Right lobe of liver (tissue), 6 donors: ENCODE measurements at regions not wholly inside any gene's neighbourhood (a gene's known extent, or its start where the extent isn't known, plus 50 kb on each side); places are given as distances from the start of the nearest gene placed in this dataset.
"Not testable (repeated sequence)": the region's sequence is repeated elsewhere in the genome, so short reads cannot be mapped to it uniquely, and the experiment has no call there.

Experiments
- ATAC-seq, 4 donors: fragments of 200-7000 bp; cut with Tn5 transposase; one replicate each; pipeline ENCODE4 v1.9.1; 2020; ENCODE audit warnings: mild to moderate bottlenecking in 4 of 4, moderate library complexity in 4 of 4
- DNase-seq, 3 donors: peaks; one replicate each; pipeline ENCODE4 v3.0.0-alpha.2; 2020
- H3K27ac ChIP-seq, 3 donors: fragments of 200-600 bp; one replicate each; pipeline ENCODE4 v1.8.0; 2022
- H3K27me3 ChIP-seq, 2 donors: fragments of 200-600 bp; one replicate each; pipeline ENCODE4 v1.8.0; 2022
- H3K36me3 ChIP-seq, 4 donors: fragments of 200-600 bp; sonication (generic) in 1 of 4; one replicate each; pipeline versions ENCODE4 v1.5.1 to v1.8.0; 2017 to 2022; ENCODE audit warnings: control low read depth in 1 of 4
- H3K4me1 ChIP-seq, 4 donors: fragments of 200-600 bp; sonication (generic) in 1 of 4; one replicate each; pipeline versions ENCODE4 v1.5.1 to v1.8.0; 2017 to 2022; ENCODE audit warnings: control low read depth in 1 of 4
- H3K4me3 ChIP-seq, 3 donors: fragments of 200-600 bp; one replicate each; pipeline ENCODE4 v1.8.0; 2022
- H3K9me3 ChIP-seq, 4 donors: fragments of 200-600 bp; sonication (generic) in 1 of 4; one replicate each; pipeline versions ENCODE4 v1.5.1 to v1.8.0; 2017 to 2022; ENCODE audit warnings: control low read depth in 1 of 4
- POLR2A ChIP-seq: fragments of 450-650 bp; IDR thresholded peaks from one replicate; pipeline ENCODE4 v1.6.1; 2017; ENCODE audit warnings: antibody characterized with exemption, mild to moderate bottlenecking
- WGBS: methylation state at CpG from one replicate; pipeline ENCODE4 v1.1.6; 2018; ENCODE audit warnings: low coverage, low lambda C conversion rate; ENCODE audit not compliant: insufficient coverage; ENCODE audit errors: missing lambda C conversion rate; 5-methylcytosine and 5-hydroxymethylcytosine counted together
- intact Hi-C, 2 donors: fragments of 100-400 bp; cut with DNase I; formaldehyde crosslinking; loops; one replicate each; pipeline versions ENCODE4 v1.11.2 to v1.14.1; 2022
- TF ChIP-seq, protein P1 (sequence below), 4 donors: fragments of 200-600 bp in 3 of 4; fragments of 450-650 bp in 1 of 4; IDR thresholded peaks; one replicate each; pipeline versions ENCODE4 v1.5.1 to v1.8.0; 2016 to 2022; ENCODE audit warnings: antibody characterized with exemption in 4 of 4, mild to moderate bottlenecking in 2 of 4
- donor health status: DM: no; HTN: yes; CAD: no.
- donor health status: DM: no; HTN: no; CAD: no.
- donor health status: DM: no; HTN: no; CAD: no.
- donor health status: DM: no; HTN: yes; CAD: no.
- donor health status: DM: no; HTN: yes; CAD: no.

GRCh38 chr6:144408161-144408560, 123.0 kb downstream of the UTRN start:
- no peak for ATAC-seq

GRCh38 chr6:144410059-144410458, 124.9 kb downstream of the UTRN start:
- H3K4me1 ChIP-seq: no peaks in the 10 kb centered on the region
- DNase-seq (no peak), ATAC-seq (no peak)
- no peak for TF ChIP-seq POLR2A
- TF ChIP-seq, protein P1, sequence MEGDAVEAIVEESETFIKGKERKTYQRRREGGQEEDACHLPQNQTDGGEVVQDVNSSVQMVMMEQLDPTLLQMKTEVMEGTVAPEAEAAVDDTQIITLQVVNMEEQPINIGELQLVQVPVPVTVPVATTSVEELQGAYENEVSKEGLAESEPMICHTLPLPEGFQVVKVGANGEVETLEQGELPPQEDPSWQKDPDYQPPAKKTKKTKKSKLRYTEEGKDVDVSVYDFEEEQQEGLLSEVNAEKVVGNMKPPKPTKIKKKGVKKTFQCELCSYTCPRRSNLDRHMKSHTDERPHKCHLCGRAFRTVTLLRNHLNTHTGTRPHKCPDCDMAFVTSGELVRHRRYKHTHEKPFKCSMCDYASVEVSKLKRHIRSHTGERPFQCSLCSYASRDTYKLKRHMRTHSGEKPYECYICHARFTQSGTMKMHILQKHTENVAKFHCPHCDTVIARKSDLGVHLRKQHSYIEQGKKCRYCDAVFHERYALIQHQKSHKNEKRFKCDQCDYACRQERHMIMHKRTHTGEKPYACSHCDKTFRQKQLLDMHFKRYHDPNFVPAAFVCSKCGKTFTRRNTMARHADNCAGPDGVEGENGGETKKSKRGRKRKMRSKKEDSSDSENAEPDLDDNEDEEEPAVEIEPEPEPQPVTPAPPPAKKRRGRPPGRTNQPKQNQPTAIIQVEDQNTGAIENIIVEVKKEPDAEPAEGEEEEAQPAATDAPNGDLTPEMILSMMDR (IDR thresholded peaks at IDR 0.05): no peak
- H3K36me3 ChIP-seq: no peaks in the 10 kb centered on the region
- no peaks in the 10 kb centered on the region for H3K9me3 ChIP-seq
- intact Hi-C loops: no loop called here
- no peak overlapping the region for H3K27ac ChIP-seq
- no peak overlapping the region for H3K4me3 ChIP-seq
- no peaks in the 10 kb centered on the region for H3K27me3 ChIP-seq

More at GRCh38 chr6:144408161-144408560, 123.0 kb downstream of the UTRN start:
- Histone ChIP-seq H3K27ac (no peak overlapping the region), H3K4me1 (no peaks in the 10 kb centered on the region), H3K27me3 (no peaks in the 10 kb centered on the region), H3K36me3 (no peaks in the 10 kb centered on the region), H3K4me3 (no peak overlapping the region), H3K9me3 (no peaks in the 10 kb centered on the region)
- no peak for DNase-seq
- WGBS: 70% methylated on average over 4 of the region's 6 CpGs
- TF ChIP-seq, protein P1 (IDR thresholded peaks at IDR 0.05): no peak
- no peak for TF ChIP-seq POLR2A
- intact Hi-C loops: no loop called here

- WGBS: 100% methylated on average over 2 of the region's 2 CpGs
- H3K36me3 ChIP-seq, H3K9me3 ChIP-seq, ATAC-seq, H3K27ac ChIP-seq, intact Hi-C loops, DNase-seq, H3K27me3 ChIP-seq, H3K4me3 ChIP-seq, H3K4me1 ChIP-seq: not testable (repeated sequence)
Observed at GRCh38 chr6:144410574-144410973, 125.4 kb downstream of the UTRN start.

- Histone ChIP-seq H3K9me3 (no peaks in the 10 kb centered on the region), H3K27me3 (no peaks in the 10 kb centered on the region), H3K36me3 (no peaks in the 10 kb centered on the region), H3K4me1 (no peaks in the 10 kb centered on the region), H3K4me3 (no peak overlapping the region), H3K27ac (no peak overlapping the region)
- DNase-seq: no peak
- intact Hi-C loops: no loop called here
- TF ChIP-seq POLR2A: no peak
- TF ChIP-seq, protein P1 (IDR thresholded peaks at IDR 0.05): no peak
- ATAC-seq: peak in 1 of 4 donors; percentile 49
- WGBS: 68% methylated on average over 6 of the region's 6 CpGs
Observed at GRCh38 chr6:144411531-144412165, 126.5 kb downstream of the UTRN start.

GRCh38 chr6:144413418-144413817, 128.3 kb downstream of the UTRN start:
- DNase-seq: no peak
- intact Hi-C loops: no loop called here

More at GRCh38 chr6:144413418-144413817, 128.3 kb downstream of the UTRN start:
- no peak for ATAC-seq
- Histone ChIP-seq H3K4me3 (no peak overlapping the region), H3K9me3 (no peaks in the 10 kb centered on the region), H3K27me3 (no peaks in the 10 kb centered on the region), H3K4me1 (no peaks in the 10 kb centered on the region), H3K36me3 (no peaks in the 10 kb centered on the region), H3K27ac (no peak overlapping the region)
- 93% methylated on average over 2 of the region's 4 CpGs for WGBS
- TF ChIP-seq, protein P1 (IDR thresholded peaks at IDR 0.05): no peak
- no peak for TF ChIP-seq POLR2A
